ENCODE measurements at regions not wholly inside any gene's neighbourhood (a gene's known extent, or its start where the extent isn't known, plus 50 kb on each side); places are given as distances from the start of the nearest gene placed in this dataset.

- no peak for TF ChIP-seq NFRKB (IDR thresholded peaks at IDR 0.05)
- no peak for TF ChIP-seq FOXK2 (IDR thresholded peaks at IDR 0.05)
- no peak for TF ChIP-seq FOXM1 (IDR thresholded peaks at IDR 0.05; ENCODE audit: borderline replicate concordance)
- no peak for TF ChIP-seq SP1 (IDR thresholded peaks at IDR 0.05)
- TF ChIP-seq ARNT (IDR thresholded peaks at IDR 0.05): no peak
- no peak for TF ChIP-seq ZNF384 (IDR thresholded peaks at IDR 0.05)
- TF ChIP-seq SUZ12 (IDR thresholded peaks at IDR 0.05): no peak
- TF ChIP-seq CTBP1 (IDR thresholded peaks at IDR 0.05; ENCODE audit: borderline replicate concordance): no peak
- no peak for TF ChIP-seq ELF4 (IDR thresholded peaks at IDR 0.05)
- TF ChIP-seq PKNOX1 (IDR thresholded peaks at IDR 0.05): no peak
- no peak for TF ChIP-seq BHLHE40 (IDR thresholded peaks at IDR 0.05; ENCODE audit: borderline replicate concordance)
These were observed 104.7 kb upstream of the CEP85L start for GRCh38 chr6:118755941-118756646.

All from HEK293T (cell line).